Lower leg skin (tissue), 4 donors: ENCODE measurements at regions not wholly inside any gene's neighbourhood (a gene's known extent, or its start where the extent isn't known, plus 50 kb on each side); places are given as distances from the start of the nearest gene placed in this dataset.

Experiments used
- DNase-seq, 2 donors: peaks; one replicate each; pipeline ENCODE4 v3.0.0-alpha.2; 2019; ENCODE audit warnings: low spot score in 2 of 2
- H3K4me3 ChIP-seq: fragments of 200-600 bp; sonication (generic); 2 replicates; pipeline ENCODE4 v1.5.1; 2017; ENCODE audit warnings: mild to moderate bottlenecking, low read depth; ENCODE audit not compliant: poor library complexity, severe bottlenecking
- CTCF ChIP-seq, 3 donors: fragments of 450-650 bp; IDR thresholded peaks; one replicate each; pipeline ENCODE4 v1.5.1; 2016; ENCODE audit warnings: antibody characterized with exemption in 3 of 3, mild to moderate bottlenecking in 3 of 3, moderate library complexity in 2 of 3
- POLR2A ChIP-seq, 2 donors: fragments of 450-650 bp; IDR thresholded peaks; one replicate each; pipeline ENCODE4 v1.6.1; 2016 to 2017; ENCODE audit warnings: antibody characterized with exemption in 2 of 2, mild to moderate bottlenecking in 1 of 2, moderate library complexity in 1 of 2
- WGBS, 2 donors: methylation state at CpG; one replicate each; pipeline ENCODE4 v1.1.5; 2018; 5-methylcytosine and 5-hydroxymethylcytosine counted together
- intact Hi-C: fragments of 100-400 bp; cut with DNase I; formaldehyde crosslinking; loops from one replicate; pipeline ENCODE4 v1.15.0; 2023; ENCODE audit warnings: low total_unique reads

- H3K4me3 ChIP-seq, result no peak overlapping the region
- TF ChIP-seq POLR2A (IDR thresholded peaks at IDR 0.05) (no peak), CTCF (IDR thresholded peaks at IDR 0.05) (no peak)
- intact Hi-C loops, result no loop called here
- DNase-seq, result no peak
Observed at GRCh38 chr1:96364576-96364975, 357.0 kb upstream of the PTBP2 start.

DNA sequence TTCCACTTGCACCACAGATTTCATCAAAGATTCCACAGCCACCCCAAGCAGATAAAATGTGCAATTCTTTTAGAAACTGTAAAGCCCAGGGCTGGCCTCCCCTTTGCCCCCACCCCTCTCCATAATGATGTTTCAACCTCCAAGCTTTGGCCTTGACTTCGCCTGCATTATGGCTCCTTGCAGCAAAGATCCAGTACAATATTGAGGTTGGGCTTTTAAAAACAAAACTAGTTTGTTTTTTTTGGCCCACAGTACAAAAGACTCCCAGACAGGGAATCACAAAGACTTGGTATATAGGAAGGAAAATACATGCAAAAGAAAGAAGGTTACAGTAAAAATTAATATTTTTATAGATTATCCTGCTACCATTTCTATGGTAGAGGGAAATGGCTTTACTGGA, 356.5 kb upstream of the PTBP2 start:
- TF ChIP-seq POLR2A (IDR thresholded peaks at IDR 0.05) (no peak), CTCF (IDR thresholded peaks at IDR 0.05) (no peak)
- intact Hi-C loops, result no loop called here
- no peak for DNase-seq
- 48 to 59% methylated on average over 1 of the region's 1 CpG for WGBS, 2 donors
- no peak overlapping the region for H3K4me3 ChIP-seq

DNA sequence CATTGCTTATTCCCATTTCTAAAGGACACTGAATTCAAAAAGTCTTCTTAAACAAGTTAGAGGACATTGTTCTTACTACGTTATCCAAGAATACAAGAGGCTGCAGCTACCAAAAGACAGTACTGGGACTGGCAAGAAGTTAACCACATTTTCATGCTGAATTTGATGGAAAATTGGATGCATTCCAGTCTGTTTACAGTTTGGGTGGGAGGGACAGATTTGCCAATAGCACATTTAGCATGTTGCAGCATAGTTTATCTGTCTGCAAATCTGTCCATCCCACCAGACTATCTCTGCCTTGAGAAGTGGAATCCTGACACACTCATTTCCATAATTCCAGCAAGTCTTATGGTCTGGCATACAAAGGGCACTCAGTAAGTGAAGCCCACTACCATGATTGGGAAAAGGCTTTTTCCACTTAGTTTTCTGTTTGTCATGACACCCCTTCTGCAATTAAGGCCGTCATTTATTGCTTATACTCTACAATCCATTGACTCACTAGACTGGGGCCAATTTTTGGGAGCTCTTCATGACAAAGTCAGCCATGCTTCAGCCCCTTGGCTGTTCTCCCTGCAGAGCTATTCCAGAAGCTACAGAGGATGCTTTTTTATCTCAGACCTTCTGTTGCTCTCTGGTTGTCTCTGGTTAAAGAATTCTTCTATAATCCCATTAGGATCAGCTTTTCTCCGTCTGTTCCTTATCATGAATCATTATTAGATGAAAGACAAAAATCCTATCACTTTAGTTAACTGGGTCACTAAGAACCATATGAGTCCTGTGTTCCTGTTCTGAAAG, 355.8 kb upstream of the PTBP2 start:
- H3K4me3 ChIP-seq, result no peak overlapping the region
- 42 to 57% methylated on average over 3 of the region's 3 CpGs for WGBS, 2 donors
- TF ChIP-seq CTCF (IDR thresholded peaks at IDR 0.05), result no peak
- no peak for TF ChIP-seq POLR2A (IDR thresholded peaks at IDR 0.05)
- intact Hi-C loops, result no loop called here
- DNase-seq, result no peak

- no peak for TF ChIP-seq CTCF (IDR thresholded peaks at IDR 0.05)
- no peak for TF ChIP-seq POLR2A (IDR thresholded peaks at IDR 0.05)
- WGBS, 2 donors, result 93 to 95% methylated on average over 2 of the region's 2 CpGs
- H3K4me3 ChIP-seq, result no peak overlapping the region
- intact Hi-C loops, result no loop called here
- no peak for DNase-seq
Observed at GRCh38 chr1:96366516-96366915, 355.1 kb upstream of the PTBP2 start.

DNA sequence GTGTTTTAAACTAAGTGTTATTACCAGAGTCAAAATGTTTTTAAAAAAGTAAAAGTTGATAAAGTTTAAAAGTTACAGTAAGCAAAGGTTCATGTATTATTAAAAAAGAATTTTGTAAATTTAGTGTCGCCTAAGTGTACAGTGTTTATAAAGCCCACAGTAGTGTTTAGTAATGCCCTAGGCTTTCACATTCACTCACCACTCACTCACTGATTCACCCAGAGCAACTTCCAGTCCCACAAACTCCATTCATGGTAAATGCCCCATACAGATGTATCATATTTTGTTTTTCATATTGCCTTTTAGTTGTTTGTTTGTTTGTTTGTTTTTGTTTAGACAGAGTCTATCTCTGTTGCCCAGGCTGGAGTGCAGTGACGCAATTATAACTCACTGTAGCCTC, 353.8 kb upstream of the PTBP2 start:
- TF ChIP-seq CTCF (IDR thresholded peaks at IDR 0.05), result no peak
- no peak for TF ChIP-seq POLR2A (IDR thresholded peaks at IDR 0.05)
- H3K4me3 ChIP-seq, result no peak overlapping the region
- WGBS, 2 donors, result 92 to 97% methylated on average over 2 of the region's 2 CpGs
- DNase-seq, result no peak
- intact Hi-C loops, result no loop called here

- TF ChIP-seq POLR2A (IDR thresholded peaks at IDR 0.05) (no peak), CTCF (IDR thresholded peaks at IDR 0.05) (no peak)
- no peak for DNase-seq
- 18 to 51% methylated on average over 5 of the region's 5 CpGs for WGBS, 2 donors
- intact Hi-C loops, result no loop called here
- no peak overlapping the region for H3K4me3 ChIP-seq
Observed at GRCh38 chr1:96370757-96371156, 350.8 kb upstream of the PTBP2 start.
